ENCODE measurements at regions not wholly inside any gene's neighbourhood (a gene's known extent, or its start where the extent isn't known, plus 50 kb on each side); places are given as distances from the start of the nearest gene placed in this dataset.

DNA sequence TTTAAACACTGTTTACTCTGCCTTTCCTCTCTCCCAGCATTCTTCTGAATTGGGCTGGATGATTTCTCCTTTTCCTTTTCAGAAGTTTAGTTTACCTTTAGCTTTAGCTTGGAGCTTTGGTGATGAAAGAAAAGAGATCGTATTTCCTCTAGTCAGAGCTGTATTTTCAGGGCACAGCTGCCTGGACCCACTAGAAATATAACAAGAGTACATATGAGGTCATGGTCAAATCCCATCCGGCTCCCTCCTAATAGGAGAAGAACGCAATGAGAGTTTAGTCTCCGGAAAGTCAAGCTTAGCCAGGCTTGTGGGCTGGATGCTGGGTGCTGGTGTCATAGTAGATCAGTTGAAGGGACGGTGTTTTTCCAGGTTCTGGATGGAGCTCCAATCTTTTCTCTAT, 177.1 kb upstream of the PFN2 start:
- H3K27me3 ChIP-seq (ENCODE audit: insufficient read depth, insufficient read length) = no peaks in the 10 kb centered on the region
- no peaks in the 10 kb centered on the region for H3K4me1 ChIP-seq (ENCODE audit: insufficient read depth, insufficient read length)
- H3K9me3 ChIP-seq (ENCODE audit: insufficient read depth, low read length) = peaks cover 4% of the 10 kb centered on the region; the same call in 1 of the 2 replicates
- no peak overlapping the region for H3K4me3 ChIP-seq (ENCODE audit: insufficient read length, low read depth)
- no peak for DNase-seq (ENCODE audit: low read depth, low spot score)
- TF ChIP-seq YY1 (IDR thresholded peaks at IDR 0.05; ENCODE audit: insufficient read depth, insufficient read length) (no peak), SUZ12 (IDR thresholded peaks at IDR 0.05; ENCODE audit: extremely low read depth, insufficient read depth, insufficient read length) (no peak), ZNF274 (IDR thresholded peaks at IDR 0.05; ENCODE audit: low read depth, low read length) (no peak)
- no peak overlapping the region for H3K9ac ChIP-seq (ENCODE audit: insufficient read length, low read depth)
- no peaks in the 10 kb centered on the region for H3K36me3 ChIP-seq (ENCODE audit: insufficient read depth, insufficient read length, low read length)

GRCh38 chr3:150146991-150147761, 176.5 kb upstream of the PFN2 start:
- H3K4me3 ChIP-seq (ENCODE audit: insufficient read length, low read depth) = no peak overlapping the region
- no peak overlapping the region for H3K9ac ChIP-seq (ENCODE audit: insufficient read length, low read depth)

DNA sequence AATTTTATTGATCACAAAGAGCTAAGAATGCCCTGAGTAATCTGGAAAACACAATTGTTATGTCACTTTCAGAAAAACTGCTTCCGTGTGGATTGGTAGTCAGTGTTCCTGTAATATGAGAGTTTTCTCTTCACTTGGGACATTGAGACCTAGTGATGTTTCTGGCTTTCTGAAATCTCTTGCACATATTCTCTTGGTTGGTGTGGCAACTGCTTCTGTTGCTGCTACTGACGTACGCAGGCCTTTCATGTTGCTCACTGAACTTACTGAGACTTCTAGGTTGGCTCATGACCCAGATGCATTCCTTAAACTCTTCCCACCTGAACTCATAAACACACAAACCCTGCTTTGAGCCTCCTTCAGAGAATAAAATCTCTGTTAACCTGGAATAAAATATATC, 175.0 kb upstream of the PFN2 start:
- H3K4me1 ChIP-seq (ENCODE audit: insufficient read depth, insufficient read length) = no peaks in the 10 kb centered on the region
- H3K4me3 ChIP-seq (ENCODE audit: insufficient read length, low read depth) = no peak overlapping the region
- no peak overlapping the region for H3K9ac ChIP-seq (ENCODE audit: insufficient read length, low read depth)
- peaks cover 4% of the 10 kb centered on the region; the same call in 1 of the 2 replicates for H3K9me3 ChIP-seq (ENCODE audit: insufficient read depth, low read length)
- no peak for TF ChIP-seq YY1 (IDR thresholded peaks at IDR 0.05; ENCODE audit: insufficient read depth, insufficient read length)
- TF ChIP-seq SUZ12 (IDR thresholded peaks at IDR 0.05; ENCODE audit: extremely low read depth, insufficient read depth, insufficient read length) = no peak
- no peak for TF ChIP-seq ZNF274 (IDR thresholded peaks at IDR 0.05; ENCODE audit: low read depth, low read length)
- H3K36me3 ChIP-seq (ENCODE audit: insufficient read depth, insufficient read length, low read length) = no peaks in the 10 kb centered on the region
- no peaks in the 10 kb centered on the region for H3K27me3 ChIP-seq (ENCODE audit: insufficient read depth, insufficient read length)
- DNase-seq (ENCODE audit: low read depth, low spot score) = no peak

More at GRCh38 chr3:150146991-150147761, 176.5 kb upstream of the PFN2 start:
- Histone ChIP-seq H3K36me3 (ENCODE audit: insufficient read depth, insufficient read length, low read length) (no peaks in the 10 kb centered on the region), H3K4me1 (ENCODE audit: insufficient read depth, insufficient read length) (no peaks in the 10 kb centered on the region), H3K27me3 (ENCODE audit: insufficient read depth, insufficient read length) (no peaks in the 10 kb centered on the region), H3K9me3 (ENCODE audit: insufficient read depth, low read length) (peaks cover 4% of the 10 kb centered on the region; the same call in 1 of the 2 replicates)
- TF ChIP-seq ZNF274 (IDR thresholded peaks at IDR 0.05; ENCODE audit: low read depth, low read length) = no peak
- no peak for TF ChIP-seq SUZ12 (IDR thresholded peaks at IDR 0.05; ENCODE audit: extremely low read depth, insufficient read depth, insufficient read length)
- TF ChIP-seq YY1 (IDR thresholded peaks at IDR 0.05; ENCODE audit: insufficient read depth, insufficient read length) = no peak
- no peak for DNase-seq (ENCODE audit: low read depth, low spot score)

GRCh38 chr3:150144191-150144708, 173.6 kb upstream of the PFN2 start:
- no peak for DNase-seq (ENCODE audit: low read depth, low spot score)
- Histone ChIP-seq H3K4me3 (ENCODE audit: insufficient read length, low read depth) (no peak overlapping the region), H3K36me3 (ENCODE audit: insufficient read depth, insufficient read length, low read length) (no peaks in the 10 kb centered on the region), H3K27me3 (ENCODE audit: insufficient read depth, insufficient read length) (no peaks in the 10 kb centered on the region), H3K9ac (ENCODE audit: insufficient read length, low read depth) (no peak overlapping the region), H3K4me1 (ENCODE audit: insufficient read depth, insufficient read length) (no peaks in the 10 kb centered on the region), H3K9me3 (ENCODE audit: insufficient read depth, low read length) (peaks cover 4% of the 10 kb centered on the region; the same call in 1 of the 2 replicates)
- TF ChIP-seq ZNF274 (IDR thresholded peaks at IDR 0.05; ENCODE audit: low read depth, low read length) (no peak), YY1 (IDR thresholded peaks at IDR 0.05; ENCODE audit: insufficient read depth, insufficient read length) (no peak), SUZ12 (IDR thresholded peaks at IDR 0.05; ENCODE audit: extremely low read depth, insufficient read depth, insufficient read length) (no peak)

DNA sequence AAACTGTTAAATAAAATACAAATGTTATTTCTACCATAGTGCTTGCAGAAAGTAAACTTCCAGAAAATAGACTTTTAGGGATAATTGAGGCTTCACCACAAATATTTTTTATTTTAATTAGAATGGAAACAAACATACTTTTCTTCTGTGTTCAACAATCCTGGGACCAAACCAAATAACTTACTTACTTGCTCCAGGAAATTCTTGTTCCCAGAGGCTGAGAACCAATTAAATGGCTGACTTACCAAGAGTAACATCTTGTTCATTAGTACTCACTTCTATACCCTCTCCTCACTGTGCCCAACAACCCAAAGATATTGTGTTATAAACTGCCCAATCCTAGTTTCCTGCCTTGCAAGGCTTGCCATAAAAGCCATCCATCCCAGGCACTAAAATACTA, 172.2 kb upstream of the PFN2 start:
- Histone ChIP-seq H3K9me3 (ENCODE audit: insufficient read depth, low read length) (peaks cover 4% of the 10 kb centered on the region; the same call in 1 of the 2 replicates), H3K4me1 (ENCODE audit: insufficient read depth, insufficient read length) (no peaks in the 10 kb centered on the region), H3K27me3 (ENCODE audit: insufficient read depth, insufficient read length) (no peaks in the 10 kb centered on the region), H3K4me3 (ENCODE audit: insufficient read length, low read depth) (no peak overlapping the region), H3K9ac (ENCODE audit: insufficient read length, low read depth) (no peak overlapping the region), H3K36me3 (ENCODE audit: insufficient read depth, insufficient read length, low read length) (no peaks in the 10 kb centered on the region)
- DNase-seq (ENCODE audit: low read depth, low spot score) = no peak
- TF ChIP-seq ZNF274 (IDR thresholded peaks at IDR 0.05; ENCODE audit: low read depth, low read length) (no peak), SUZ12 (IDR thresholded peaks at IDR 0.05; ENCODE audit: extremely low read depth, insufficient read depth, insufficient read length) (no peak), YY1 (IDR thresholded peaks at IDR 0.05; ENCODE audit: insufficient read depth, insufficient read length) (no peak)

- Histone ChIP-seq H3K9ac (ENCODE audit: insufficient read length, low read depth) (no peak overlapping the region), H3K9me3 (ENCODE audit: insufficient read depth, low read length) (peaks cover 4% of the 10 kb centered on the region; the same call in 1 of the 2 replicates), H3K4me1 (ENCODE audit: insufficient read depth, insufficient read length) (no peaks in the 10 kb centered on the region), H3K27me3 (ENCODE audit: insufficient read depth, insufficient read length) (no peaks in the 10 kb centered on the region), H3K36me3 (ENCODE audit: insufficient read depth, insufficient read length, low read length) (no peaks in the 10 kb centered on the region), H3K4me3 (ENCODE audit: insufficient read length, low read depth) (no peak overlapping the region)
- no peak for DNase-seq (ENCODE audit: low read depth, low spot score)
- no peak for TF ChIP-seq ZNF274 (IDR thresholded peaks at IDR 0.05; ENCODE audit: low read depth, low read length)
These were observed 171.2 kb upstream of the PFN2 start for GRCh38 chr3:150141790-150142326.

GRCh38 chr3:150140614-150141321, 170.1 kb upstream of the PFN2 start:
- Histone ChIP-seq H3K4me3 (ENCODE audit: insufficient read length, low read depth) (no peak overlapping the region), H3K9ac (ENCODE audit: insufficient read length, low read depth) (no peak overlapping the region), H3K27me3 (ENCODE audit: insufficient read depth, insufficient read length) (no peaks in the 10 kb centered on the region), H3K36me3 (ENCODE audit: insufficient read depth, insufficient read length, low read length) (no peaks in the 10 kb centered on the region), H3K9me3 (ENCODE audit: insufficient read depth, low read length) (peaks cover 4% of the 10 kb centered on the region; the same call in 1 of the 2 replicates), H3K4me1 (ENCODE audit: insufficient read depth, insufficient read length) (no peaks in the 10 kb centered on the region)
- TF ChIP-seq SUZ12 (IDR thresholded peaks at IDR 0.05; ENCODE audit: extremely low read depth, insufficient read depth, insufficient read length) = no peak
- DNase-seq (ENCODE audit: low read depth, low spot score) = no peak

Data from NT2/D1 (cell line).